Stimulated activated naive CD4-positive, alpha-beta T cell treated with Interleukin-2 at 50 U/mL for 16 hours (primary cell): ENCODE measurements at regions not wholly inside any gene's neighbourhood (a gene's known extent, or its start where the extent isn't known, plus 50 kb on each side); places are given as distances from the start of the nearest gene placed in this dataset.

ENCODE experiments used
- DNase-seq: peaks from one replicate; lab custom pipeline; 2025; lab: John Stamatoyannopoulos, UW

DNA sequence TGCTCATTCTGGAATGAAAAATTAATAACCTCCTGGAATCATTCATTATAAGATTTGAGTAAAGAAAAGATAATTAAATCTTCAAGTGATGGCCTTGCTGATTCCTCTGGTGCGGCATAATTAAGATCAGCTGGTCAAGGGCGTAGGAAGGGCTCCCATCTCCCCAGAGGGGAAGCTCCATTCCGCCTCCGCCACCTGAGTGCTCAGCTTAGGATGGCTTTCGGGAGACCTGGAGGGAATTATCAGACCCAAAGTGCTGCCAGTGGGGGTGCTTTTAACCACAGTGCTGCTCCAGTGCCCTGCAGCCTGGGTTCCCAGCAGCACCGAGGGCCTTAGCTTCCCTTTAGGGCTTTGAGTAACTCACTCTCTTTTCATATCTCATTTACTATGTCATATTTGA is 556.6 kb upstream of the RGMA start:
- no peak for DNase-seq

DNA sequence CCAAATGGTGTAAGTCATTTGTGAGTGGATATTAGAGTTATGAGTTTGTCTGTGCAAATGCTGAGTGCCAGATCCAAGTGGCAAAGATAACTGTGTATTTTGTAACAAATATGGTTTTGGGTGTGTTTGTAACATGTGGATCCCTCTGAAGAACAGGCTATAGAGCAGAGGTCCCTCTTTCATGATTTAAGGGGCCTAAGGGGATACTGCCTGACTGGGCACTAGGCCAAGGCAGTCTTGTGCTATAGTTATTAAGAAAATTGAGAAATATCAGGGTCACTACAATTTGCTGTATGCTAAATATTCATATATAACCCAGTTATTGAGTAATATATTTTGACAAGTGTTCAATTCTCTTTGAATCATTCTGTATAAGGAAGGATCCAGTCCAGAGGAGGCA is 555.6 kb upstream of the RGMA start:
- DNase-seq: no peak

DNA sequence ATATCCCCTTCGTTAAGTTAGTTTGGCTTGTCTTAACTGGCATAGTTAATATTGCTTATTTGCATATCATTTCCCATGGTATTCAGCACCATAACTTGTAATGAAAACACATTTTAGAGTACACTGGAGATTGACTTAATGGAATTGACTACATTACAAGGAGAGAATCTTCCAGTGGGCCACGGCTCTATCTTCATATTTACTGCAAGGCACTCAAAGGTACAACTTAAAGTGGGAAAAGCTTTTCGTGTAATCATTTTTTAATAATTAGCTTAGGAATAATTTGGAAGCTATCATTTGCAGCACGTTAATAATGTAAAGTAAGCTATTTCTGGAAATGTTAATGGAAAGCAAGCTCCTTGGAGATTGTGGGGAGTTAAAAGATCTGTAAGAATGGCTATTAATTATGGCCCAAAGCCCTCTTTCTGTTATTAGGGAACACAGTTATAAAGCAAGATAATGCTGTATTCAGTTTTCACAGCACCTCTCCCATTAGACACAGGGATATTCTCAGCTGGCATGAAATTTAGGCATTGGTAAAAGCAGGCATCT is 551.5 kb upstream of the RGMA start:
- no peak for DNase-seq

DNA sequence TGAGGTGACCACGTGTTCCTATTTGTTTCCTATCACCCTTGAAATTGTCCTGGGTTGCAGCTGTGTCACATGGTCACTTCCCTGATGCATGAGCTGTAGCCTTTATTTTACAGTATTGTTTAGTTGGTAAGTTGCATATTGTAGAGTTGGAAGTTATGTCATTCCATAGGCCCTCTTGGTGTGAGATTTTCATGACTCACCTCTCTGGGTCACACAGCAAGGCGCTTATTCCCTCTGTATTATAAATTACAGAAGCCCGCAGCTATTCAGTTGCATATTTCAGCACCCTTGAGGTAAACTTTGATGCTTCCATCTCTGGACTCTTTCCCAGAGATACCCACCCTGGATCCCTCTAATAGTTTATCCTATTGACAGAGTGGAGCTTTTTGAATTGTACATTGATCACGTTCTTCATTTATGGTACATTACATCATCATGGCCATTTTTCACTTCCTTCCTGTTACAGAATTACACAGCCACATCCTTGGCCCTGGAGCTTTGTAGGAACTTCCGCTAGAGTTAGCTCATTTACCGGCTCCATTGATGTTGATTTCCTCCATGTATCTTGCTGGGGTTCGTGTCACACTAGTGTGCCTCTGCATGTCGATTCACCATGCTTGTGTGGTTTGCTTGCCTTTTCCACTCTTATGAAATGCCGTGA is 543.1 kb upstream of the RGMA start:
- DNase-seq: no peak

DNA sequence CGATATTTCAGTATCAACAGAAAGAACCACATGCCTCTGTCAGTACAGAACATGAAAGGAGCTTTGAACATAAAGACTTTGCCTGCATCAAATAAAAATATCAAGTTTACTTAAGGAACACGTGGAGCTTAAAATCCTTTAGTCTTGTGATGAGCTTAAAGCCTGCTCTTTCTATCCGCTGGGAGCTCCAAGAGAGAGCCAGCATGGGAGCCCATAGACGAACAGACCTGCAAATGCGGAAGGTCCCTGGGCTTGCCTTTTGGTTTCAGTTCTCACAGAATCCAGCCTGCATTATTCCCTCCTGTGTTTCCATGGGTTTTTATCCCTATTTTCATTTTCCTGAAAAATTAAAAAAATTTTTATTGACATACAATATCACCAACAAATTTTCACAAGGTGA is 530.6 kb upstream of the RGMA start:
- no peak for DNase-seq

DNA sequence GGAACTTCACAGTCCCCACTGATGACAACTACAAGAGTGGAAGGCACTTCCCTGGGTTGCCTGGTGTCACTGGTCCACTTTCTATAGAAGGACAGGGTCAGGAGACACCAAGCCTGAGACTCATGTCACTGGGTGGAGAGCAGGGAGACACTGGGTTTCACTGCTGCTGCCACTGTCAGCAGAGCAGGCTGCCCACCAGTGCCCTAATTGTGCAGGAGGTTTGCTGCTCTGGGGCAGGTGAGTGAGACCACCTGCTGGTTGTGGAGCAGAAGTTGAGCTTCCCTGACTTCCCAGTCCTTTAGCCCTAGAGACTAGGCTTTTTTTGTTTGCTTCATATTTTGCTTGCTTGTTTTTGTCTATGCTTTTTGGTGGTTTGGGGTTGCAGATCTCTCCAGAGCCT is 528.4 kb upstream of the RGMA start:
- DNase-seq: no peak

DNA sequence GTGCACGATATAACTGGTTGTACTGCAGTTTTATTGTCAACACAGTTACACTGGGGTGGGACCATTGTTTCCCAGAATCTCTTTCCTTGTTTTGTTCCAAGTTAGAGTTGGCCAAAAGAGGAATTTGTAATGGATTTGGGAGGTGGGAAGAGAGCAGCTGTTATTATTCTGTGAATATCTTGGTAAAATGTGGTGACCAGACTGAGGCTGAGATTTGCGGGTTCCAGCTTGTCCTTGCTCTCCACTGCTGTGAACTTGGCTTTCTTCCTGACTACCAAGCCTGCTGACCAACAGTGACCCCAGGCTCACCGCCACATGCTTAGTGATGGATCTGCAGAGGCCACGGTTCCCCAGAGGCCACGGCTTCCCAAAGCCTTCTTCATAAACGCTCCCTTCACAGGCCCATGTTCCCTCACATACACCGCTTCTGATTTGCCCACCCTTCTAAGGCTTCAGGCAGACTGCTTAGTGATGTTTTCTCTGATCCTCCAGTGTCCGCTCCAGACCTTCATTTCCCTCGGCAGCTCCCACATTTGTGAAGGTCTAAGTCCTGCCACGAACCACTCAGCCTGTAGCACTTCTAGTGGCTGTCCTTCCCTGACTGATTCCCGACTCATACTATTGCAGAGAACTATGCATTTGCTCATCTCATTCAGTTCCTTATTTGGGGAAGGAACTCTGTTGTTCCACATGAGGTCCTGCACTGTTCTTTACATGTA is 525.5 kb upstream of the RGMA start:
- no peak for DNase-seq

DNA sequence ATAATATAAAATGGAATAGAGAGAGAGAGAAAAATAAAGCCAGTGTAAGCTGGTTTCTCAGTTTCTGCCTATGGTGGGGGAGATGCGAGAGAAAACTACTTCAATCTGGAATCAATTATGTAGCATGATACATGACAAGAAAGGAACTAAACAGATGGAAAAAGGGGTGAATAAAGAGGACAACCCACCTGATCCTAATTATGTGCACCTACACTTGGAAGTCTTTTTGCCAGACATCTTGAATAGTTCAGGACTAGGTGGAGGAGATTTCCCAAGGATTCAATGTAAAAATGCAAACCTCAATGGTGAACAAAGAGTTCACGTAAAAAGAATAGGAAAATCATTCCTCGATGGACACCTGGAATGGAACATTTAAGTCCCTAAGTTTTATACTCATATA is 524.4 kb upstream of the RGMA start:
- no peak for DNase-seq

DNA sequence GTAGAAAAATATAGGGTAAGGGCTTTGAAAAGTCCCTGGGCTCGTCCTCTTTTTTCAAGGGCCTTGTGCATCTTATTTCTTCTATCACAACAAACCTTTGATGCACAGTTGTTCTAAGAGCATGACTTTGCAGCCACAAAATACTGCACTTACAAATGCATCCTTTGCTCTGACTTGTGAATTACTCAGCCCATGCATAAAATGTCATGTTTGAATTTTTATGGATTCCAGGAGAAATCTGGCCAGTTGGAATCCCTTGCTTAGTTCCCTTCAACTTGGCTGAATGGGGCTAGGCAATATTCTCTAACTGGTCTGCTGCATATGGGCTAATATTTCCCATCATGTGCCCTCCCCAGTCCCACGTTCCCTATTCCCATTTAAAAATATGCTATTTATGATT is 523.9 kb upstream of the RGMA start:
- no peak for DNase-seq

DNA sequence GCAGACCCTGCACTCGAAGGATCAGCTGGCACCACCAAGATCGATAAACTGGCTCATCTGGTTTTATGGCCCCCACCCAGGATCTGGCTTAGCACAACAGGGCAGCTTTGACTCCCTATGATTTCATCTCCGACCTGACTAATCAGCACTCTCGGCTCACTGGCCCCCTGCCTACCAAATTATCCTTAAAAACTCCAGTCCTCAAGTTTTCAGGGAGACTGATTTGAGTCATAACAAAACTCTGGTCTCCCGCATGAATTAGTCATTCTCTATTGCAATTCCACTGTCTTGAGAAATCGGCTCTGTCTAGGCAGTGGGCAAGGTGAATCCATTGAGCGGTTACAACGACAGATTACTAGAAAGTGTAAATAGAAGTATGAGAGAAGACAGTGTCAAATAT is 521.9 kb upstream of the RGMA start:
- no peak for DNase-seq

DNA sequence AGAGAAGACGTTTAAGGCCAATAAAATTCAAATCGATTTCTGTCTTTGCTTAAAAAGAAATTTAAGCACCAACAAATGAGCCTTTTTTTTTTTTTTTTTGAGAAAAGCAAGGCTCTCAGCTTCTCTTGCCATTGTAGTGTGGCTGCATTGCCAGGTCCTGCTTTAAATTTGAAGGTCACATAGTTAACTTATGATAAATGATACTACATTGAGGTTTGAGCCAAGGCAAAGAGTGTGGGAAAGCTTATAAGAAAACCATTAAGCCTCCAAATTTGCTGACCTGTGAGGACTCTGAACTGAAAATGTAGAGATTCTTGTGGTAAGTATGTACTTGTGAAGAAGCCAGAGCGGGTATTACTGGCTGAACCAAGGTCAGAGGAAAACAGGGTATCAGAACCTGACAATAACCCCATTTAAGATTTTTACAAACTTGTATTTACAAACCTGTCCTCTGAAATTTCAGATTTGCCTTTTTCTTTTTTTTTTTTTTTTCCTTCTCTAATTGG is 519.7 kb upstream of the RGMA start:
- no peak for DNase-seq

DNA sequence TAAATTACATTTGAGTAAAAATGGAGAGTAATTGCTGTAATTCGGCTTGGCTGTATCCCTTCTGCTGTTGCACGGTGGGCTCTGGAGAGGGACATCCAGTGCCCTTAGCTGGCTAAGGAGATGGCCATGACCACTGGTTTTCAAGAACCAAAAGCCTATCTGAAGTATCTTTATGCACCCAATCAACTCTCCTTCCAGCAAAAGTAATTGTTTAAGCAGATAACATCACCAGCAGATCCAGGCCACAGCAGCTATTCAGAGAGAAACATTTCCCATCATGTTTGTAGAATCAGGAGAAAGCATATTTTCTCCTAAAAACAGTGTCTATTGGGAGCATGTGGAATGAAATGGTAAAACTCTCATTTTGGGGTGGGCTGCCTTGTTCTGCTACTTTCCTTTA is 514.5 kb upstream of the RGMA start:
- DNase-seq: no peak

DNA sequence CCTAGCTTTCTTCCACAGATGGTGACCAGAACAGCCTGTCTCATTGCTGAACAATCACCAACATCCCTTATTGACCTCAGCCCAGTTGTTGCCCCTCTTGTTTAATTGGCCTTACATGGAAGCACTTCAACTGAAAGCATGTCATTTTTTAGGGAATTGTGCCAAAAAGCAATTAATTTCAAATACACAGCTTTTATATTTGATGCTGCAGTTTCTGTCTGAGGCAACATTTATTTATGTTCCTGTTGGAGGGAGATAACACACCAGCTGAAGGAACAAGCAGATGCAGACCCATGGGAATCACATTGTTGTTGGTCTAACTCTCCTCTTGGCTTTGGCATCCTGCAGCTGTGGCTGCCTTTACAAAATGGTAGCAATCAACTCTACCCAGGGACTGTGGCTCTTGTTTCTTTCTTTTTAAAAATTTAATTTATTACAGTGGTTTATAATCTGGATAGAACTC is 498.1 kb upstream of the RGMA start:
- no peak for DNase-seq

DNA sequence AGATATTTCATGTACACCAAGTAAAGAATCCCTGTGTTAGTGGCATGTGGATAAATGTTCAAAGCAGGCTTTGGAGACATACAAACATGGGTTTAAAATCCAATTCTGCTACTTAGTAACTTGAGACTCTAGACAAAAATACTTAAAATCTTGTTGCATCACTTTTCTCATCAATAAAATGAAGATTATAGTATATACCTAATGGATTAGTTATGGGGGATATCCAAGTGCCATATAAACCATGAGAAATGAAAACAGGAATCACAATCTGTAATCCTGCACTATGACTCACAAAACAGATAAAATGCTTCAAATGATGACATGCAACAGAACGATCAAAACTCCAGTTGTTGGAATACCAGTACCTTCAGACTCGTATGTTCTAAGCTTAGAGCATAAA is 496.0 kb upstream of the RGMA start:
- no peak for DNase-seq

DNA sequence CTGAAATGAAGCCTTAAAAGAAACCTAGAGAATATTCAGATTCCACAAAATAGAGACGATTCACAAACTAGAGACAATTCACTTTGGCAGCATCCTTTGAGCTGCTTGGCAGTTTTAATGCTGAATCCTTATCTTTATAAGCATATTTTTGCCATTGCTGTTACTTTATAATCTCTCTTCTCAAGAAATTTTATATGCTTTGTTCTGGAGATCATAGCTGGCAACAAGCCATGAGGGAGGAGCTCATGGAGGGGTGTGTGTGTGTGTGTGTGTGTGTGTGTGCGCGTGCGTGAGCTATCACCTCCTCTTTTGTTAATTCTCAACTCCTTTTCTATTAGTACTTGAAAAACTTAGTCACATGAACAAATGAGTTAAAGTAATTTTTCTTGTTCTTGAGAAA is 495.0 kb upstream of the RGMA start:
- no peak for DNase-seq

DNA sequence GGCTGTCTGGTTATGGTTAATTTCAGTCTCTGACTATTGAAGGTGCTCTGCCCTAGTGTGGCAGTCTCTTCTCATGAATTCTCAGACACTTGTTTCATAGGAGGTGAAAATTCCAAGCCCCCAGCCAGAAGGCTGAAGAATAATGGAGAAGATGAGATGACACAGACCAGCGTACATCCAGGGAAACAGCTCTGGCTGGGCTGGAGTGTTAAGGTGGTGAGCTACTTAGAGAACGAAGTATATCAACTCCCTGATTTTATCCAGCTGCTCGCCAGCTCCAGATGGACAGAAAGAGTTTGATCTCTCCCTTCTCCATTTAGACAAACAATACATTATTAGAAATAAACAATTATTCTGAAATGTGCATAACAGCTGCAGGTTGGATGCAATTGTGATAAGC is 494.5 kb upstream of the RGMA start:
- no peak for DNase-seq

DNA sequence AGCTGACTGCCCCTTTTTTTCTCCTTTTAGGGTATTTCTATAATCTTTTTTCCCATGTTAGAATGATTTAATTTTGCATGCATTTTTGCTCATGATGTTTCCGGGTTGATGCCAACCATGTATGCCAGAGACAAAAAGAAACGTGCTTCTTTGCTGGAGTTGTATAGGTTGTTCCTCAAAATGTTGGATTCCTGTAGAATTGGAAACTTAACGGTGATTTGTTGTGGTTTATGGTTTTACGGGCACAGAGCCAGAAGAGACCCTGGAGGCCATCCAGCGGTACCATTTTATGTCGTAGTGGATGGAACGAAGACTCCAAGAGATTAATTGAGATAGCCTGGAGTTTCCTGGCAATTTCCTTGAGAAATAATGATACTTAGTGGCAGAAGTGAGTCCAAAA is 481.5 kb upstream of the RGMA start:
- DNase-seq: no peak

DNA sequence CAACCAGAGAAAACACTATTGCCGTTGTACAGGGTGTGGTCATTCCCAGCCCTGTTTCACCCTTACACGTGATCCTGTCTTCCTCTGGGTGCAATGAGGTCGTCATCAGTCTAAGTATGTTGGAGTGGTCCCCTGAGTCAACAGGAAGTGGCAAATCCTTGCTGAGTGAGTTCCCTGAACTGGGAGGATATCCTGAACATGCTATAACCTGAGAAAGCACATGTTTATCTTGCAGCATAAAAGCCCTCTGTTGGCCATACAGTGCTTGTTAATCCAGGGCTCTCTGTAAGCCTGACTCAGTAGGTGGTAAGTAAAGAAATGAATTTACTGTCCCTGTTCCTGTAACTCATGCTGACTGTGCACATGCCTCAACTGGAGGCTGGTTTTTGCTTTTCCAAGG is 477.8 kb upstream of the RGMA start:
- no peak for DNase-seq

DNA sequence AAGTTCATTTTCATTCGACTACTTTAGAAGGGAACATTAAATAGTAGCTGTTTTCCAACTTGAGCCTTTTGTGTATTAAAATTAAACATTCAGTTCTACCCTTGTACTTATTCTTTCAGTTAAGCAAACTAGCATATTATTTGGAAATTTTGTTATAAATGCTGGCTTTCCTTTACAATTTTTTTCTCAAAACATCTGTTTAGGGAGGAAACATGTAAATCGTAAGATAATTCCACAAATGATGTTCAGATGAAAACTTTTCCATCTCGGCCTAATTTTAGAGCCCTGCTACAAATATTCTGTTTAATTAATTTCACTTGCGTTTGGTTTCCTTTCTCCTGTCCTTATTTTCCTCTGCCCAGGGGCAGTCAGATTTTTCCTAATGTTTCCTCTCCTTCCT is 476.2 kb upstream of the RGMA start:
- DNase-seq: no peak

DNA sequence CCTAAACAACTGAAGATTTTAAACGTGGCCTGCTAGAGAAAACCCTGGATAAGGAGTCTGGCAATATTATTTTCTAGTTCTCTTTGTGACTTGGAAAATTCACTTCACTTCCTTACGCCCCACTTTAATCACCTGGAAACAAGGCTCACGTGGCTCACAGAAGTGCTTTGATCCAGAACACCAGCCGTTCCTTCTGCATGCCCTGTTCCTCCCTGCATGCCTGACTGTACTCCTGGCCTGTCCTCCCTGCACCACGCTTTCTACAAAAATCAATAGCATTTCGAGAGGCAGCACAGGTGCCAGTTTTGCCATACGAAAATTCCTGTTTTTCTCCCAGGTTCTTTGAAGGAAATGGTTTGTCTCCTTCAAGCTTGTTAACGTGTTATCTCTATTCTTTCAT is 474.2 kb upstream of the RGMA start:
- no peak for DNase-seq

DNA sequence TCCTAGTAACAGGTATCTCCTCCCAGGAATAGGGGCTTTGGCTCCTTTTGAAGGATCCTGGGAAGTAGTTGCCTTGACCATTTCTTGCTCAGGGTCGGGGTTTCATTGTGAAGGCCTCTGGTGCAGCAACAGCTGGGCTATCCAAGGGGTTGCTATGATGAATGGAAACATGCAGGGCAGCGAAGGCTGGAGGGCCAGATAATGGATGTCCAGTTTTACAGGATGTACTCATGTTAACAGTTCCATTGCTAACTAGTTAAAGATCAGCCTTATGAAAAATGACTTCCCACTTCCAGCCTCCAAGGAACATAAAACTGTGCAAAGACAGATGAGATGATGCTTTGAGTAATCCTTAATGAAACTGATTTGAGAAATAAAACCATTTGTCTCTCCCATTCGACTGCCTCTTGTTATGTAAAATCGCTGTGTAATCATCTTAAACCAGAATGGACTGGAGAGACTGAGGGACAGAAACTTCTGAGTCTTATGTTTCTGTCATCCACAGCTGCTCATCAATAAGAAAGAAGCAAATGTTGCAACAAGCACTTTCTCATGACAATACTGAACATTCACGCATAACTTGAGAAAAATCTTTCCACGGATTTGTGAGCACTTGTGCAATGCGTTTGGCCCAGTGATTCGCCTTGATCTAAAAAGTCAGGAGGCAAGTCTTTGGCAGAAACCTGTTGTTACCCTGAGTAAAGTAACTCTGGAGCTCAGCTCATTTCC is 473.5 kb upstream of the RGMA start:
- no peak for DNase-seq

DNA sequence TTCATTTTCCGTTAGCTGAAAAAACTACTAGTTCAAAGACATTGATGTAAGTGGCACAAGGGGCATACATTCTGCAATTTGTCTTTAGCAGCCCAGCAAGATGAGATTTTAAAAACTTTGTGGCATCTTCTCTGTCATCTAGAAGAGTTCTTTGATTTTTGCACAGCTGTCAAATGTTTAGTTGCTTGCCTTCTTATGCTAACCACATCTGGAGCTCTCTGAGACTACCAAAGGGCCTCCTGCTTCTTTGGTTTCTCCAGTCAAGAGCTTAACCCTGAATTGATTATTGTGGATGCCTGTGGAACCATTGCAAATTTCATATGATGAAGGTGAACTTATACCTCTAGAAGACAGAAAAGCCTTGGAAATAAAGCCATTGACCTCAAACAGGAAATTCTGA is 468.7 kb upstream of the RGMA start:
- DNase-seq: no peak
